GM12891 (cell line): ENCODE measurements at regions not wholly inside any gene's neighbourhood (a gene's known extent, or its start where the extent isn't known, plus 50 kb on each side); places are given as distances from the start of the nearest gene placed in this dataset.
A peak's percentile ranks its signal among the peaks of the same experiment; 100 is the strongest.

Source experiments
- DNase-seq: peaks from one replicate; pipeline ENCODE4 v3.0.0; 2011; ENCODE audit warnings: low spot score; ENCODE audit not compliant: insufficient read length
- FAIRE-seq: peaks from 2 replicates; lab custom pipeline; 2011; peaks lifted over from hg19 to GRCh38; lab: Jason Lieb, UNC
- PAX5 ChIP-seq: IDR thresholded peaks from 2 replicates; pipeline ENCODE4 v1.6.1; 2011; ENCODE audit warnings: low read length, moderate library complexity, mild to moderate bottlenecking; ENCODE audit not compliant: insufficient read depth, severe bottlenecking
- POLR2A ChIP-seq: IDR thresholded peaks from 2 replicates; pipeline ENCODE4 v1.6.1; 2011; ENCODE audit warnings: low read depth, low read length, control low read depth
- POLR2AphosphoS5 ChIP-seq: IDR thresholded peaks from 2 replicates; pipeline ENCODE4 v1.6.1; 2011; ENCODE audit warnings: low read depth, low read length, control low read depth
- POU2F2 ChIP-seq: IDR thresholded peaks from 2 replicates; pipeline ENCODE4 v1.6.1; 2011; ENCODE audit warnings: low read depth, mild to moderate bottlenecking, control low read depth, low read length, moderate library complexity
- SPI1 ChIP-seq: IDR thresholded peaks from 2 replicates; pipeline ENCODE4 v1.6.1; 2011; ENCODE audit warnings: low read depth, low read length, control low read depth
- TAF1 ChIP-seq: IDR thresholded peaks from 2 replicates; pipeline ENCODE4 v1.6.1; 2011; ENCODE audit warnings: low read depth, low read length, control low read depth

- TF ChIP-seq POLR2A (no peak), SPI1 (no peak), POLR2AphosphoS5 (no peak), POU2F2 (no peak), TAF1 (no peak), PAX5 (no peak)
- FAIRE-seq = no peak
- no peak for DNase-seq
Measured at GRCh38 chr16:55204923-55205322, 119.1 kb upstream of the IRX6 start.

- TF ChIP-seq POLR2A (no peak), PAX5 (no peak), TAF1 (no peak), POU2F2 (no peak), POLR2AphosphoS5 (no peak), SPI1 (no peak)
- FAIRE-seq (no peak), DNase-seq (no peak)
Measured at GRCh38 chr16:55207693-55208428, 116.1 kb upstream of the IRX6 start.

GRCh38 chr16:55209626-55210025, 114.4 kb upstream of the IRX6 start:
- FAIRE-seq = no peak
- DNase-seq = no peak
- TF ChIP-seq SPI1 (no peak), POU2F2 (no peak)

GRCh38 chr16:55212791-55213190, 111.2 kb upstream of the IRX6 start:
- TF ChIP-seq POLR2A (no peak), POLR2AphosphoS5 (no peak), SPI1 (no peak), PAX5 (no peak), TAF1 (no peak), POU2F2 (no peak)
- DNase-seq (no peak), FAIRE-seq (no peak)

GRCh38 chr16:55214412-55214811, 109.6 kb upstream of the IRX6 start:
- TF ChIP-seq SPI1 = no peak
- TF ChIP-seq TAF1 = no peak
- no peak for TF ChIP-seq POU2F2
- no peak for FAIRE-seq
- DNase-seq = no peak

- TF ChIP-seq TAF1 (no peak), SPI1 (no peak), POLR2A (no peak), POLR2AphosphoS5 (no peak), POU2F2 (no peak), PAX5 (no peak)
- DNase-seq (no peak), FAIRE-seq (no peak)
Measured at GRCh38 chr16:55214974-55215494, 109.0 kb upstream of the IRX6 start.

- FAIRE-seq (no peak), DNase-seq (no peak)
- no peak for TF ChIP-seq SPI1
- no peak for TF ChIP-seq TAF1
- no peak for TF ChIP-seq POLR2A
Measured at GRCh38 chr16:55217392-55217791, 106.6 kb upstream of the IRX6 start.

GRCh38 chr16:55221836-55222235, 102.2 kb upstream of the IRX6 start:
- no peak for TF ChIP-seq POU2F2
- TF ChIP-seq TAF1 = no peak
- no peak for TF ChIP-seq SPI1
- no peak for TF ChIP-seq POLR2A
- TF ChIP-seq POLR2AphosphoS5 = no peak
- no peak for TF ChIP-seq PAX5
- no peak for DNase-seq
- no peak for FAIRE-seq

- TF ChIP-seq POLR2A = no peak
- no peak for TF ChIP-seq TAF1
- TF ChIP-seq SPI1 = no peak
- no peak for TF ChIP-seq POLR2AphosphoS5
- no peak for TF ChIP-seq PAX5
- TF ChIP-seq POU2F2 = no peak
- FAIRE-seq (no peak), DNase-seq (no peak)
Measured at GRCh38 chr16:55222486-55222885, 101.5 kb upstream of the IRX6 start.

- peak; percentile 80 for TF ChIP-seq SPI1
- TF ChIP-seq POLR2A = no peak
- FAIRE-seq = no peak
Measured at GRCh38 chr16:55225972-55226542, 97.9 kb upstream of the IRX6 start.

More at GRCh38 chr16:55225972-55226542, 97.9 kb upstream of the IRX6 start:
- no peak for DNase-seq
